ENCODE measurements at regions not wholly inside any gene's neighbourhood (a gene's known extent, or its start where the extent isn't known, plus 50 kb on each side); places are given as distances from the start of the nearest gene placed in this dataset.
A peak's percentile ranks its signal among the peaks of the same experiment; 100 is the strongest.
"Not testable (repeated sequence)": the region's sequence is repeated elsewhere in the genome, so short reads cannot be mapped to it uniquely, and the experiment has no call there.

- FAIRE-seq: no peak
These were observed 86.2 kb downstream of the PRR15 start for GRCh38 chr7:29649876-29650275.

- no peak for FAIRE-seq
These were observed 87.8 kb downstream of the PRR15 start for GRCh38 chr7:29651477-29651876.

DNA sequence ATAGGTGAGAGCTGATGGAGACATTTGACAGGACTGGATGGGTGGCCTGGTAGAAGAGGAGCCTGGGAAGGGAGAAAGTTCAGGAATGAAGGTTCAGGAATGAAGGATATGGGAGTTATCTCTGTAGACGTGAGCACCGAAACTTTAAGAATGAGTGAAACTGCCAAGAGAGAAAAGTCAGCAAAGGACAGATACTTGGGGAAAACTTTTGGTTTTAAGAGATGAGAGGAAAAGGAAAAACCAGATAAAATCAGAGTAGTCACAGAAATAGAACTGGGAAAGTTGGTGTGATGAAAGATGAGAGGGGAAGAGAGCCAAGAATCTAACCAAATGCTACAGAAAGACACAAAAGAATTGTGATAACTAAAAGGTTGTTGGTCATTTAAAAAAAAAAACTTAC lies 88.9 kb downstream of the PRR15 start:
- FAIRE-seq: no peak

- not testable (repeated sequence) for FAIRE-seq
These were observed 90.7 kb downstream of the PRR15 start for GRCh38 chr7:29654340-29654739.

- FAIRE-seq: peak; percentile 60
These were observed 93.7 kb downstream of the PRR15 start for GRCh38 chr7:29657288-29657687.

GRCh38 chr7:29657856-29658255 lies 94.2 kb downstream of the PRR15 start:
- FAIRE-seq: peak; percentile 12

DNA sequence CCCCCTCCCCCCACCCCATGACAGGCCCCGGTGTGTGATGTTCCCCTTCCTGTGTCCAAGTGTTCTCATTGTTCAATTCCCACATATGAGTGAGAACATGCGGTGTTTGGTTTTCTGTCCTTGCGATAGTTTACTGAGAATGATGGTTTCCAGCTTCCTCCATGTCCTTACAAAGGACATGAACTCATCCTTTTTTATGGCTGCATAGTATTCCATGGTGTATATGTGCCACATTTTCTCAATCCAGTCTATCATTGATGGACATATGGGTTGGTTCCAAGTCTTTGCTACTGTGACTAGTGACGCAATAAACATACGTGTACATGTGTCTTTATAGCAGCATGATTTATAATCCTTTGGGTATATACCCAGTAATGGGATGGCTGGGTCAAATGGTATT lies 95.6 kb downstream of the PRR15 start:
- not testable (repeated sequence) for FAIRE-seq

DNA sequence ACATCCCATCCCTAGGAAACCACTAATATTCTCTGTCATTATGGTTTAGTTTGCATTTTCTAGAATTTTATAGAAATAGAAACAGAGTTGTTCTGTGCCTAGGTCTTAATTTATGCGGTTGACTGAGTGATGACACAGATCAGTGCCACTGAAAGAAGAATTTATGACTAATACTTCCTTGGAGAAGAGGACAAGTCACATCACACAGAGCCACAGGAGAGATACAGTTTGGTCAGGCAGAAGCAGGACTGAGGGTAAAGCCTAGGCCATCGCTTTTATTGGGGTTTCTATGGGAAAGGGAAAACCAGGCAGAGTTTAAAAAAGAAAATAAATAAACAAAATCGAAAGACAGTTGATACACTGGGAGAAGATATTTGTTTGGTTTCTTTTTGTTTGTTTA lies 99.3 kb downstream of the PRR15 start:
- not testable (repeated sequence) for FAIRE-seq

- not testable (repeated sequence) for FAIRE-seq
These were observed 101.4 kb downstream of the PRR15 start for GRCh38 chr7:29664999-29665398.

DNA sequence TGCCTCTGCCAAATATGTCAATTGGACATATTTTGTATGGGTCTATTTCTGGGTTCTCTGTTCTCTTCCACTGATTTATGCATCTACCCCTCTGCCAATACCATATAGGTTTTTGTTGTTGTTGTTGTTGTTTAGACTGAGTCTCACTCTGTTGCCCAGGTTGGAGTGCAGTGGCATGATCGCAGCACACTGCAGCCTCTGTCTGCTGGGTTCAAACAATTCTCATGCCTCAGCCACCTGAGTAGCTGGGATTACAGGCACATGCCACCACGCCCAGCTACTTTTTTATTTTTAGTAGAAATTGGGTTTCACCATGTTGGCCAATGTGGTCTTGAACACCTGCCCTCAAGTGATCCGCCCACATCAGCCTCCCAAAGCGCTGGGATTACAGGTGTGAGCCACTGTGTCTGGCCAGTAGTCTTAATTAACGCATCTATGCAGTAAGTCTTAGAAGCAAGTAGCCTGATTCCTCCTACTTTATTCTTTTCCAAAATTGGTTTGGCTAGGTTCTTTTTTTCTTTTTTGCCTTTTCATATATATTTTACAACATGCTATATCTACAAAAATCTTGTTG lies 103.5 kb downstream of the PRR15 start:
- FAIRE-seq: not testable (repeated sequence)

DNA sequence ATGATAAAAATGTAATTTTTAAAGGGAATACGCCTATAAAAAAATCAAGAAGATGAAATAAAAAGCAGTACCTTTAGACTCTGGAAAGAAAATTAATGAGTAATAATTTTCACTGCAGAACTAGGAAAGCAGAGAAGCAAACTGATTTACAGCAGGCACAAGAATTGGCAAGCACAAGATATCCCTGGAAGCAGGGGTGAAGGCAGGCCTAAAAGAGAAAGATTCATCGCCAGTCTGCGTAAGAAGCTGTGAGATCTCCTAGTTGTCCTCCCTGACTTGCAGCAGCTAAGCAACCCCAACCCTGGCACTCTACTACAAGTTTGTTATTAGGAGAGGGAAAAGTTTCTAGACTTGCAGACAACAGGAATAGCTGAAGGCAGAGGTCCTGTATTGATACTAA lies 107.7 kb downstream of the PRR15 start:
- peak; percentile 48 for FAIRE-seq

GRCh38 chr7:29673635-29674034 lies 110.0 kb downstream of the PRR15 start:
- FAIRE-seq: not testable (repeated sequence)

- not testable (repeated sequence) for FAIRE-seq
These were observed 111.0 kb downstream of the PRR15 start for GRCh38 chr7:29674626-29675025.

DNA sequence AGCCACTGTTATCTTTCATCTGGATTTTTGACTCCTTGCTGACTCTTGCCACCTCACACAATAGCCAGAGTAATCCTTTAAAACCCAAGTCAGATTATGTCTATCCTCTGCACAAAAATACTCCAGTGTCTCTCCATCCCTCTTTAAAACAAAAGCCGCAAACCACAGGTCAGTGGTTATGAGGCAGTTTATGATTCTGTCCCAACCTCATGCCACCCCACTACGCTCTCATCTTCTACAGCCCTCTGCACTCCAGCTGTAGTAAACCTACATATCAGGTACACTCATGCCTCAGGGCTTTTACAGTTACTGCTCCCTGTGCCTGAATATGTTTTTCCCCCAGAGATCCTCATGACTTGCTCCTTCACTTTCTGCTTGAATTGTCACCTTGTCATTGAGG lies 113.6 kb downstream of the PRR15 start:
- not testable (repeated sequence) for FAIRE-seq

DNA sequence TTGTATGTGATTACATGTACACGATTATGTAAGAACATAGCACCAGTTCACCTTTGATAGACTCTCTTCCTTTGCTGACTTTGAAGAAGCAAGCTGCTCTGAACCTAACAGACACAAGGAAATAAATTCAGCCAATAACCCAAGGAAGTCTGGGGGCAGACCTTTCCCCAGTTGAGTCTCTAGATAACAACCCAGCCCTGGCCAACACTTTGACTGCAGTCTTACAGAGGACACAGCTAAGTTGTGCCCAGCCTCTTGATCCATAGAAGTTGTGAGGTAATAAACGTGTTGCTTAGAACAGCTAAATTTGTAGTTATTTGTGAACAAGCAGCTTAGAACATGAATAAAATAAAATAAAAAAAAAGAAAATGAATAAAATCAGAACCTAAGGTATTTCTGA lies 116.3 kb downstream of the PRR15 start:
- FAIRE-seq: not testable (repeated sequence)

GRCh38 chr7:29680601-29681000 lies 117.0 kb downstream of the PRR15 start:
- FAIRE-seq: not testable (repeated sequence)

DNA sequence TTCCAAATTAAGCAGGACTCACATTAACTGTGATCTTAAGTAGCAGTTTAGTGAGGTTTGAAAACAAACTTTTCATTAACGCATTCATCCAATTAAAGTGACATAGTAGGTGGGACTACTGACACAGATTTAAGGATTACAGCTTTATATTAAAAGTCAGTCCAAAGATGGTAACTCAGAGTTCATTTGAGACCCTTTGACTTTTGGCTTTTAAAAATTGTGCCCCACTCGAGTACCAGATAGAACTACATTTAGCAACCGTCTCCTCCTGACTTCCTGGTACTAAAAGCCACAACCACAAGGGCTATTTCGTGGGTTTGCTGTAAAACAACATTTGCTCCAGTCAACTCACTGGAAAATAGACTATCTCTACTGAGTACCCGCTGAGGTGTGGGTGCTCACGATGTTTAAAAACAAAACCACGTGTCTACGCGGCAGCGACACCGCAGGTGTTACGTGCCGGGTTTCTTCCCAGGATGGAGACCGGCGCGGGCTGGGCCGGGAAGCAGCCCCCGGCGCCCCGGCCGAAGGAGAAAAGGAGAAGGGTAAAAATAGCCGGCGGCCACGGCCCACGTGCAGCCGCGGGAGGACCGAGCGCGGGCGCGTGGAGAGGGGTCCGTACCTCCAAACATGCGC lies 120.6 kb downstream of the PRR15 start:
- FAIRE-seq: not testable (repeated sequence)

DNA sequence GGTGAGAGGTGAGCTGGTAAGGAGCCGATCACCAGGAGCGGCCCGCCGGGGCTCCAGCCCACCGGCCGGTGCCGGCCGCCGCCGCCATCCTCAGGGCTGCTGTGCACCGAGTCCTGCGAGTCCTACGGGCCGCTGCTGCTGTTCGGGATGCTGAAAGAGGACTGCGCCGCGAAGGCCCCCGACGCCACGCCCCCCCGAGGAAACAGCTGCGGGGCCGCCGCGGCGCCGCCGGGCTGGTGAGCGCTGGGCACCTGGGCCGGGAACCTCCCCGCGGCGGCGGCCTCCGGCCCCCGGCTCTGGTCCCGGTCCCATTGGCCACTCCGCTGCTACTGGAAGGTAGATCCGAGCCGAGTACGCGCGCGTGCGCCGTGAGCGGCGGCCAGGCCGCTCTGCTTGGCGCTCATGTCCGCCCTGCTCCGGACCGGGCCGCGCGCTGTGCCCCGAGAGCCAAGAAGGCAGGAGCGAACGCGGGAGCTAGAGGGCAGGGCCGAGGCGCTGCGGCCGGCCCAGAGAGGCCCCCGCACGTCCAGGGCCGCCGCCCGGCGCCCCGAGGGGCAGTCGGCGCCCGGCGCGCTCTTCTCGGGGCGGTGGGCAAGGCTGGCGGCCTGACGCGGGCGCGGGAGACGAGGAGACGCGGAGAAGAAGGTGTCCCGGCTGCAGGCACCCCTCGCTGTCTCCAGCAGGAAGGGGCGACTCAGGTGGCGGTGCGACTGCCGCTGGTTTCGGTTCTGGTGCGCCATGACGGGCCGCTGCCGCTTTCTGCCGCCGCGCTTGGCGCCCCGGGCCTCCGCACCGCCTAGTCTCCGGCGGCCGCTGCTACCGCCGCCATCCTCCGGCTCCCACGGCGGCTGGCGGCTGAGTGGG lies 121.3 kb upstream of the WIPF3 start:
- no peak for FAIRE-seq

GRCh38 chr7:29685651-29686271 lies 120.5 kb upstream of the WIPF3 start:
- not testable (repeated sequence) for FAIRE-seq

DNA sequence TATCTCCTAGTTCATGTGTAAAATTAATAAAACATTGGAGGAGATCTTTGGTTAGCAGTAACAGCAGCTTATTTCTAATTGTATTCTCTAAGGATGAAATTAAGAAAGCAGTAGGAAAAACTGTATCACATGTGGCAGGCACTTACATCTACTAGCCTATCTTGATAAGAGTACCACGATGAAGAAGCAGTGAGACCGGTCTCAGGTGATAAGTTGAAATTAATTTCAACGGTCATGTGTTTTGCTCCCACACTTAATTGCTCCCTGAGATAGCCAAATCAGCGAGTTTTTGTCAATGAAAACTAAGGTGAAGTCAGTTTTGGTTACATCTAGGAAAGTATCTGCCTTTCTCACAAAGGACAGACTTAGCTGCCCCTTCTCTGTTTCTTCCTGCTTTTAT lies 115.8 kb upstream of the WIPF3 start:
- not testable (repeated sequence) for FAIRE-seq

- not testable (repeated sequence) for FAIRE-seq
These were observed 109.9 kb upstream of the WIPF3 start for GRCh38 chr7:29696402-29696801.

DNA sequence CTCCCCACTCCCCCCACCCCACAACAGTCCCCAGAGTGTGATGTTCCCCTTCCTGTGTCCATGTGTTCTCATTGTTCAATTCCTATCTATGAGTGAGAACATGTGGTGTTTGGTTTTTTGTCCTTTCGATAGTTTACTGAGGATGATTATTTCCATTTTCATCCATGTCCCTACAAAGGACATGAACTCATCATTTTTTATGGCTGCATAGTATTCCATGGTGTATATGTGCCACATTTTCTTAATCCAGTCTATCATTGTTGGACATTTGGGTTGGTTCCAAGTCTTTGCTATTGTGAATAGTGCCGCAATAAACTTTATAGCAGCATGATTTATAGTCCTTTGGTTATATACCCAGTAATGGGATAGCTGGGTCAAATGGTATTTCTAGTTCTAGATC lies 106.6 kb upstream of the WIPF3 start:
- FAIRE-seq: not testable (repeated sequence)

GRCh38 chr7:29701540-29701939 lies 104.8 kb upstream of the WIPF3 start:
- not testable (repeated sequence) for FAIRE-seq

Measured in endometrium (tissue), 2 donors.